Liver (tissue), 8 donors: ENCODE measurements at regions not wholly inside any gene's neighbourhood (a gene's known extent, or its start where the extent isn't known, plus 50 kb on each side); places are given as distances from the start of the nearest gene placed in this dataset.

Experiments
- DNase-seq: peaks from one replicate; pipeline ENCODE4 v3.0.0-alpha.2; 2017; ENCODE audit warnings: low spot score
- H3K27ac ChIP-seq, 2 donors: one replicate each; pipeline ENCODE4 v1.7.0; 2013; ENCODE audit warnings: inconsistent platforms in 2 of 2, low read length in 2 of 2, control low read depth in 1 of 2, low read depth in 1 of 2, mild to moderate bottlenecking in 1 of 2
- H3K27me3 ChIP-seq, 4 donors: one replicate each; pipeline versions ENCODE4 v1.6.1 to v1.7.0; 2013; ENCODE audit warnings: low read length in 3 of 4, inconsistent platforms in 1 of 4, mild to moderate bottlenecking in 1 of 4, moderate library complexity in 1 of 4; ENCODE audit not compliant: control insufficient read depth in 4 of 4, insufficient read depth in 4 of 4
- H3K36me3 ChIP-seq, 4 donors: one replicate each; pipeline versions ENCODE4 v1.6.1 to v1.7.0; 2013; ENCODE audit warnings: low read length in 3 of 4, mild to moderate bottlenecking in 3 of 4, low read depth in 1 of 4, moderate library complexity in 1 of 4; ENCODE audit not compliant: control insufficient read depth in 4 of 4, insufficient read depth in 3 of 4
- H3K4me1 ChIP-seq, 4 donors: one replicate each; pipeline versions ENCODE4 v1.6.1 to v1.7.0; 2013; ENCODE audit warnings: low read length in 3 of 4, mild to moderate bottlenecking in 3 of 4, moderate library complexity in 1 of 4; ENCODE audit not compliant: control insufficient read depth in 4 of 4, insufficient read depth in 4 of 4
- H3K4me3 ChIP-seq, 3 donors: one replicate each; pipeline versions ENCODE4 v1.6.1 to v1.7.0; 2013; ENCODE audit warnings: low read length in 3 of 3, control low read depth in 1 of 3, low read depth in 1 of 3, mild to moderate bottlenecking in 1 of 3
- H3K9ac ChIP-seq, 2 donors: one replicate each; pipeline ENCODE4 v1.7.0; 2013; ENCODE audit warnings: low read length in 2 of 2, mild to moderate bottlenecking in 2 of 2, moderate library complexity in 2 of 2, control low read depth in 1 of 2, low read depth in 1 of 2
- H3K9me3 ChIP-seq, 4 donors: one replicate each; pipeline versions ENCODE4 v1.6.1 to v1.7.0; 2013; ENCODE audit warnings: low read length in 3 of 4; ENCODE audit not compliant: control insufficient read depth in 4 of 4
- ATF3 ChIP-seq: IDR thresholded peaks from 2 replicates; pipeline ENCODE4 v1.6.1; 2016; ENCODE audit warnings: antibody characterized with exemption
- CTCF ChIP-seq: fragments of 150-350 bp; IDR thresholded peaks from 2 replicates; pipeline ENCODE4 v1.5.1; 2017; ENCODE audit warnings: improper control_type of control experiment, low read depth, low read length; ENCODE audit not compliant: missing input control
- EGR1 ChIP-seq, 2 donors: IDR thresholded peaks; 2 replicates each; pipeline ENCODE4 v1.6.1; 2016 to 2018; ENCODE audit warnings: antibody characterized with exemption in 2 of 2, low read depth in 2 of 2
- FOXA1 ChIP-seq: IDR thresholded peaks from 2 replicates; pipeline ENCODE4 v1.6.1; 2016; ENCODE audit warnings: antibody characterized with exemption
- FOXA2 ChIP-seq: IDR thresholded peaks from 2 replicates; pipeline ENCODE4 v1.6.1; 2016; ENCODE audit warnings: antibody characterized with exemption
- GABPA ChIP-seq, 2 donors: IDR thresholded peaks in 1 of 2; conservative IDR thresholded peaks in 1 of 2; 2 replicates each; pipeline ENCODE4 v1.6.1; 2016; ENCODE audit warnings: antibody characterized with exemption in 2 of 2, mild to moderate bottlenecking in 1 of 2, moderate library complexity in 1 of 2
- HNF4A ChIP-seq, 2 donors: conservative IDR thresholded peaks; 2 replicates each; pipeline ENCODE4 v1.6.1; 2016; ENCODE audit warnings: antibody characterized with exemption in 2 of 2, mild to moderate bottlenecking in 2 of 2
- HNF4G ChIP-seq: IDR thresholded peaks from 2 replicates; pipeline ENCODE4 v1.6.1; 2016; ENCODE audit warnings: antibody characterized with exemption
- JUND ChIP-seq, 2 donors: IDR thresholded peaks; 2 replicates each; pipeline ENCODE4 v1.6.1; 2016; ENCODE audit warnings: antibody characterized with exemption in 2 of 2
- MAX ChIP-seq: IDR thresholded peaks from 2 replicates; pipeline ENCODE4 v1.6.1; 2016; ENCODE audit warnings: antibody characterized with exemption
- RAD21 ChIP-seq, 2 donors: IDR thresholded peaks; 2 replicates each; pipeline ENCODE4 v1.6.1; 2016; ENCODE audit warnings: antibody characterized with exemption in 2 of 2, mild to moderate bottlenecking in 2 of 2
- RXRA ChIP-seq, 2 donors: IDR thresholded peaks; 2 replicates each; pipeline ENCODE4 v1.6.1; 2017 to 2018; ENCODE audit warnings: antibody characterized with exemption in 2 of 2, mild to moderate bottlenecking in 1 of 2
- TAF1 ChIP-seq: conservative IDR thresholded peaks from 2 replicates; pipeline ENCODE4 v1.6.1; 2016; ENCODE audit warnings: antibody characterized with exemption, mild to moderate bottlenecking
- YY1 ChIP-seq: IDR thresholded peaks from 2 replicates; pipeline ENCODE4 v1.6.1; 2016; ENCODE audit warnings: antibody characterized with exemption, mild to moderate bottlenecking
- ZBTB33 ChIP-seq: IDR thresholded peaks from 2 replicates; pipeline ENCODE4 v1.6.1; 2016; ENCODE audit warnings: antibody characterized with exemption
- WGBS: extraction: QIAGEN DNeasy Blood & Tissue Kit; methylation state at CpG from one replicate; pipeline ENCODE4 v1.1.7; 2013; 5-methylcytosine and 5-hydroxymethylcytosine counted together
- donor health status: healthy.
- donor health status: healthy.
- donor health status: healthy.
- donor health status: healthy.
- donor health status: healthy.

GRCh38 chr2:145741636-145742035 is 1221.7 kb upstream of the ZEB2 start:
- Histone ChIP-seq H3K27ac (no peak overlapping the region), H3K9me3 (no peaks in the 10 kb centered on the region), H3K9ac (no peak overlapping the region), H3K4me3 (no peak overlapping the region), H3K4me1 (no peaks in the 10 kb centered on the region), H3K36me3 (no peaks in the 10 kb centered on the region), H3K27me3 (no peaks in the 10 kb centered on the region)
- TF ChIP-seq ATF3 (no peak), ZBTB33 (no peak), MAX (no peak), RAD21 (IDR thresholded peaks at IDR 0.05) (no peak), EGR1 (IDR thresholded peaks at IDR 0.05; ENCODE audit: low read depth in 2 of 2) (no peak), TAF1 (no peak), RXRA (IDR thresholded peaks at IDR 0.05) (no peak), GABPA (IDR thresholded peaks at IDR 0.05 in 1 of 2, conservative IDR thresholded peaks at IDR 0.05 in 1 of 2) (no peak), JUND (IDR thresholded peaks at IDR 0.05) (no peak), CTCF (no peak), FOXA1 (no peak), HNF4G (no peak), FOXA2 (no peak), YY1 (no peak), HNF4A (conservative IDR thresholded peaks at IDR 0.05) (no peak)
- WGBS: 100% methylated on average over 1 of the region's 1 CpG
- DNase-seq: no peak

GRCh38 chr2:145741181-145741580 is 1221.3 kb upstream of the ZEB2 start:
- Histone ChIP-seq H3K27me3 (no peaks in the 10 kb centered on the region), H3K4me3 (no peak overlapping the region), H3K4me1 (no peaks in the 10 kb centered on the region), H3K27ac (no peak overlapping the region), H3K9me3 (no peaks in the 10 kb centered on the region), H3K9ac (no peak overlapping the region), H3K36me3 (no peaks in the 10 kb centered on the region)
- TF ChIP-seq MAX (no peak), HNF4A (conservative IDR thresholded peaks at IDR 0.05) (no peak), FOXA1 (no peak)
- DNase-seq: no peak
- WGBS: 89% methylated on average over 2 of the region's 2 CpGs

GRCh38 chr2:145740302-145740701 is 1220.4 kb upstream of the ZEB2 start:
- Histone ChIP-seq H3K9me3 (no peaks in the 10 kb centered on the region), H3K4me3 (no peak overlapping the region), H3K36me3 (no peaks in the 10 kb centered on the region), H3K27me3 (no peaks in the 10 kb centered on the region), H3K27ac (no peak overlapping the region), H3K9ac (no peak overlapping the region), H3K4me1 (no peaks in the 10 kb centered on the region)
- TF ChIP-seq TAF1 (no peak), FOXA2 (no peak), MAX (no peak), RXRA (IDR thresholded peaks at IDR 0.05) (no peak), RAD21 (IDR thresholded peaks at IDR 0.05) (no peak), YY1 (no peak), FOXA1 (no peak), JUND (IDR thresholded peaks at IDR 0.05) (no peak), HNF4G (no peak)
- DNase-seq: no peak
- WGBS: 88% methylated on average over 3 of the region's 3 CpGs
